GM12878 (cell line): ENCODE measurements at regions not wholly inside any gene's neighbourhood (a gene's known extent, or its start where the extent isn't known, plus 50 kb on each side); places are given as distances from the start of the nearest gene placed in this dataset.

Experiments
- ATAC-seq: fragments of 200-7000 bp; cut with Tn5 transposase; 3 replicates; pipeline ENCODE4 v1.9.1; 2020; ENCODE audit warnings: mild to moderate bottlenecking, moderate library complexity
- BruUV-seq: library from RNA; stranded (reverse); fragments of 400-500 nt; replicated peaks from 2 replicates; lab custom pipeline; 2021; lab: Mats Ljungman, UMichigan
- CTCF ChIA-PET: fragments of 300-600 bp; sonication (Branson Sonifier 250); formaldehyde crosslinking; extraction: SDS; loops from one replicate; lab custom pipeline; 2021; ENCODE audit warnings: inconsistent platforms; lab: Yijun Ruan, JAX
- POLR2A ChIA-PET: fragments of 350-600 bp; formaldehyde crosslinking; extraction: SDS; loops from one replicate; lab custom pipeline; 2021; ENCODE audit warnings: inconsistent platforms; lab: Charles Lee
- RAD21 ChIA-PET: fragments of 300-600 bp; sonication (Branson Sonifier 250); formaldehyde crosslinking; loops from one replicate; lab custom pipeline; 2023; ENCODE audit warnings: antibody characterized with exemption; ENCODE audit not compliant: unreplicated experiment; lab: Charles Lee
- SMC1A ChIA-PET: fragments of 300-600 bp; sonication (Branson Sonifier 250); formaldehyde crosslinking; loops from one replicate; lab custom pipeline; 2023; ENCODE audit not compliant: unreplicated experiment, uncharacterized antibody; lab: Charles Lee
- DNase-seq: peaks from one replicate; pipeline ENCODE4 v3.0.0-alpha.2; 2011; ENCODE audit warnings: low read depth, low spot score
- FAIRE-seq: peaks from 3 replicates; lab custom pipeline; 2011; peaks lifted over from hg19 to GRCh38; lab: Jason Lieb, UNC
- H2AFZ ChIP-seq: 2 replicates; pipeline ENCODE4 v1.6.0; 2011; ENCODE audit warnings: low read depth, low read length, control low read depth; ENCODE audit not compliant: control insufficient read depth
- H3K27ac ChIP-seq: 2 replicates; pipeline ENCODE4 v1.5.1; 2011; ENCODE audit warnings: control low read depth; ENCODE audit not compliant: control insufficient read depth, insufficient read depth
- H3K27me3 ChIP-seq, 2 experiments: replicated peaks in 1 of 2; 2 replicates each; pipeline versions ENCODE4 v1.6.0 to v1.6.1; 2011; ENCODE audit warnings: low read length in 1 of 2; ENCODE audit not compliant: control insufficient read depth in 2 of 2, insufficient read depth in 2 of 2
- H3K36me3 ChIP-seq, 2 experiments: 2 replicates each; pipeline ENCODE4 v1.5.1; 2011; ENCODE audit warnings: low read length in 1 of 2; ENCODE audit not compliant: control insufficient read depth in 2 of 2, insufficient read depth in 2 of 2
- H3K4me1 ChIP-seq: 2 replicates; pipeline ENCODE4 v1.6.1; 2011; ENCODE audit warnings: mild to moderate bottlenecking, low read length, moderate library complexity, mixed read lengths; ENCODE audit not compliant: control insufficient read depth, insufficient read depth
- H3K4me2 ChIP-seq: 2 replicates; pipeline ENCODE4 v1.6.0; 2011; ENCODE audit warnings: control low read depth; ENCODE audit not compliant: control insufficient read depth, insufficient read depth
- H3K4me3 ChIP-seq: fragments of 200-600 bp; sonication (generic); 2 replicates; pipeline ENCODE4 v1.5.1; 2016
- H3K79me2 ChIP-seq: 2 replicates; pipeline ENCODE4 v1.6.0; 2011; ENCODE audit warnings: low read length; ENCODE audit not compliant: control insufficient read depth, insufficient read depth
- H3K9ac ChIP-seq: 2 replicates; pipeline ENCODE4 v1.8.0; 2011; ENCODE audit warnings: low read length, control low read depth, mixed read lengths; ENCODE audit not compliant: control insufficient read depth, insufficient read depth
- H3K9me3 ChIP-seq: replicated peaks from 3 replicates; pipeline ENCODE4 v1.5.1; 2011; ENCODE audit warnings: mild to moderate bottlenecking, low read length; ENCODE audit not compliant: control insufficient read depth, insufficient read depth
- H4K20me1 ChIP-seq: 2 replicates; pipeline ENCODE4 v1.6.0; 2011; ENCODE audit not compliant: control insufficient read depth, insufficient read depth
- SPI1 ChIP-seq: IDR thresholded peaks from 2 replicates; pipeline ENCODE4 v1.6.1; 2011; ENCODE audit warnings: low read depth, mild to moderate bottlenecking, low read length, moderate library complexity, borderline replicate concordance; ENCODE audit not compliant: insufficient read depth
- TAF1 ChIP-seq: IDR thresholded peaks from 2 replicates; pipeline ENCODE4 v1.6.1; 2011; ENCODE audit warnings: mild to moderate bottlenecking, low read depth, low read length, borderline replicate concordance
- ZBTB33 ChIP-seq: fragments of 450-650 bp; IDR thresholded peaks from 2 replicates; pipeline ENCODE4 v1.6.1; 2017; ENCODE audit warnings: mild to moderate bottlenecking
- WGBS: methylation state at CpG from one replicate; pipeline ENCODE4 v1.1.6; 2016; ENCODE audit warnings: low lambda C conversion rate; ENCODE audit not compliant: insufficient replicate concordance, insufficient coverage; ENCODE audit errors: missing lambda C conversion rate; 5-methylcytosine and 5-hydroxymethylcytosine counted together
- in situ Hi-C: fragments of 300-500 bp; cut with MboI; formaldehyde crosslinking; loops from 9 replicates; pipeline ENCODE4 v1.14.3; 2018; ENCODE audit warnings: mixed read lengths
- intact Hi-C: fragments of 100-400 bp; cut with micrococcal nuclease; formaldehyde crosslinking; loops from one replicate; pipeline ENCODE4 v1.14.2; 2022; ENCODE audit not compliant: unreplicated experiment

GRCh38 chr5:13591621-13592020, 352.9 kb downstream of the DNAH5 start:
- no peaks in the 10 kb centered on the region for H4K20me1 ChIP-seq
- no peak for DNase-seq
- no peak overlapping the region for H2AFZ ChIP-seq
- intact Hi-C loops (no loop called here), in situ Hi-C loops (no loop called here)
- H3K79me2 ChIP-seq: no peaks in the 10 kb centered on the region
- BruUV-seq: no TSS peak
- FAIRE-seq: no peak
- CTCF ChIA-PET: interaction anchor here (1.5 kb wide), 1 partner anchor 9 kb away, joined by 3 read pairs; no protein-coding TSS in a partner anchor
- H3K27ac ChIP-seq: no peak overlapping the region
- H3K36me3 ChIP-seq: no peaks in the 10 kb centered on the region
- ATAC-seq: no peak
- TF ChIP-seq TAF1 (no peak), SPI1 (peak; percentile 17; the same call in 1 of the 2 replicates)
- no peaks in the 10 kb centered on the region for H3K9me3 ChIP-seq
- no peak overlapping the region for H3K9ac ChIP-seq
- 0% methylated on average over 1 of the region's 1 CpG for WGBS
- H3K27me3 ChIP-seq: no peaks in the 10 kb centered on the region
- H3K4me2 ChIP-seq: no peak overlapping the region
- POLR2A ChIA-PET: no interaction called here
- H3K4me3 ChIP-seq: no peak overlapping the region
- H3K4me1 ChIP-seq: no peaks in the 10 kb centered on the region
- RAD21 ChIA-PET: no interaction called here
- SMC1A ChIA-PET: no interaction called here

- Histone ChIP-seq H3K9ac (no peak overlapping the region), H3K36me3 (no peaks in the 10 kb centered on the region), H3K27me3 (no peaks in the 10 kb centered on the region), H3K4me2 (no peak overlapping the region), H3K27ac (no peak overlapping the region), H3K79me2 (no peaks in the 10 kb centered on the region), H3K9me3 (no peaks in the 10 kb centered on the region), H3K4me3 (no peak overlapping the region), H3K4me1 (no peaks in the 10 kb centered on the region), H4K20me1 (no peaks in the 10 kb centered on the region), H2AFZ (no peak overlapping the region)
- no peak for TF ChIP-seq ZBTB33
- SMC1A ChIA-PET: interaction anchor here (1.2 kb wide), 1 partner anchor 54 kb away, joined by 3 read pairs; no protein-coding TSS in a partner anchor
- RAD21 ChIA-PET: no interaction called here
- CTCF ChIA-PET: no interaction called here
- intact Hi-C loops (no loop called here), in situ Hi-C loops (no loop called here)
- ATAC-seq (no peak), DNase-seq (no peak), FAIRE-seq (no peak)
- 19% methylated on average over 2 of the region's 2 CpGs for WGBS
- POLR2A ChIA-PET: no interaction called here
- BruUV-seq: no TSS peak
These were observed 359.2 kb downstream of the DNAH5 start for GRCh38 chr5:13585324-13585723.
